Effector memory CD8-positive, alpha-beta T cell (primary cell): ENCODE measurements at regions not wholly inside any gene's neighbourhood (a gene's known extent, or its start where the extent isn't known, plus 50 kb on each side); places are given as distances from the start of the nearest gene placed in this dataset.
"Not testable (repeated sequence)": the region's sequence is repeated elsewhere in the genome, so short reads cannot be mapped to it uniquely, and the experiment has no call there.

ENCODE experiments used
- ATAC-seq: fragments of 150-1000 bp; cut with Tn5 transposase; replicated peaks from 2 replicates; pipeline ENCODE4 v1.10.0; 2021; ENCODE audit warnings: mild to moderate bottlenecking, moderate library complexity
- DNase-seq, 3 experiments: peaks; one replicate each; pipeline ENCODE4 v3.0.0; 2021
- H3K27ac Mint-ChIP-seq, 2 donors: one replicate each; pipeline ENCODE4 v1.8.0; 2022; ENCODE audit warnings: mild to moderate bottlenecking in 2 of 2, mixed read lengths in 2 of 2, moderate library complexity in 2 of 2
- H3K27me3 Mint-ChIP-seq, 2 donors: one replicate each; pipeline ENCODE4 v1.8.0; 2022; ENCODE audit warnings: mixed read lengths in 2 of 2
- H3K36me3 Mint-ChIP-seq: one replicate; pipeline ENCODE4 v1.8.0; 2022; ENCODE audit warnings: mild to moderate bottlenecking, moderate library complexity, mixed read lengths; ENCODE audit not compliant: insufficient read depth
- H3K4me1 Mint-ChIP-seq, 2 donors: one replicate each; pipeline ENCODE4 v1.8.0; 2022; ENCODE audit warnings: low read depth in 2 of 2, mixed read lengths in 2 of 2
- H3K4me3 Mint-ChIP-seq, 2 donors: one replicate each; pipeline ENCODE4 v1.8.0; 2022; ENCODE audit warnings: mild to moderate bottlenecking in 2 of 2, mixed read lengths in 2 of 2, moderate library complexity in 2 of 2
- H3K9me3 Mint-ChIP-seq, 2 donors: one replicate each; pipeline ENCODE4 v1.8.0; 2022; ENCODE audit warnings: mixed read lengths in 2 of 2

DNA sequence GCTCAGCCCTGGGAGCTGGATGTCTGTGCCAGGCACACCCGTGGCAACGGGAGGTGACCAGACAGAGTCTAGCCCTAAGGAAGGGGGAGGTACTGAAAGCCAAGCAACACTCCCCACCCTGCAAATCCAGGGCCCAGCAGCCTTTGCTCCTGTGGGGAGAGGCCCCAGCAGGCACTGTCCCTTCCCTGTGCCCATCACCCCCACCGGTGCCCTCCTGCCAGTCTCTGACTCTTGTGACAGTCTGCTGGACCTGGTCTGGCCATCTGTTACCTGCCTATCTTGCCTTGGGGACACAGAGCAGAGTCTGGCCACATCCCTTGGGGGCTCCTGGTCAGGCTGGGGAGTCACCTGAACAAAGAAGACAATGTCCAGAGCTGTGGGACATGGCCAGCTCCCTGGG lies 520.2 kb downstream of the TP53TG3F start:
- H3K4me3 Mint-ChIP-seq: not testable (repeated sequence)

DNA sequence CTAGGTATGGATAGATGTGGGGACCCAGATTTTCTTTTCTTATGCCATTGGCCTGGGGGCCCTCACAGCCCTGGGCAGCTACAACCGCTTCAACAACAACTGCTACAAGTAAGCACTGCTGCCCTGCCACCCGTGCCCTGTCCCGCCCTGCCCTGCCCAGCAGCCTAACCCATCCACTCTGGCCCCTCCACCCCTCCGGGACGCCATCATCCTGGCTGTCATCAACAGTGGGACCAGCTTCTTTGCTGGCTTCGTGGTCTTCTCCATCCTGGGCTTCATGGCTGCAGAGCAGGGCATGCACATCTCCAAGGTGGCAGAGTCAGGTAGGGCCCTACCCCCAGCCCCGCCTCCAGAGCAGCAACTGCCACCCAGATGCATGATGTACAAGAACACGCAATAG lies 521.3 kb downstream of the TP53TG3F start:
- ATAC-seq, H3K27me3 Mint-ChIP-seq, H3K36me3 Mint-ChIP-seq, DNase-seq, H3K27ac Mint-ChIP-seq, H3K4me1 Mint-ChIP-seq, H3K9me3 Mint-ChIP-seq, H3K4me3 Mint-ChIP-seq: not testable (repeated sequence)

More for the DNA sequence above, 520.2 kb downstream of the TP53TG3F start:
- not testable (repeated sequence) for H3K36me3 Mint-ChIP-seq, H3K9me3 Mint-ChIP-seq, H3K4me1 Mint-ChIP-seq, H3K27me3 Mint-ChIP-seq, DNase-seq, H3K27ac Mint-ChIP-seq, ATAC-seq

DNA sequence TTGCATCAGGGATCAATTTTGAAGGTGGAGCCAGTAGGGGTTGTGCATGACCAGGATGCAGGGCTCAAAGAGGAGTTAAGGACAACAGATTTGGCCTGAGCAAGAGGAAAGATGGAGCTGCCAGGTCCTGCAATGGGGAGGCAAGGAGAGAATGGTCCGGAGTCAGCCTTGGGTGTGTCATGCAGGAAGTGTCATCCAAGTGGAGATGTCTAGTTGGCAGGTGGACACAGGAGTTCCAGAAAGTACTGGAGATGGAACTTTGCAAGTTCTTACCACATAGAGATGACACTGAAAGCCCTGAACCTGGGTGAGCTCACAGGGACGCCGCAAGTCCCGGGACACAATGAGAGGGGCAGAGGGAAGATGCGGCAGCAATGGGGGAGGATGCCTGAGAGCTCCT lies 525.0 kb downstream of the TP53TG3F start:
- not testable (repeated sequence) for H3K36me3 Mint-ChIP-seq, H3K27me3 Mint-ChIP-seq, H3K4me1 Mint-ChIP-seq, H3K9me3 Mint-ChIP-seq, H3K27ac Mint-ChIP-seq, ATAC-seq, DNase-seq, H3K4me3 Mint-ChIP-seq

DNA sequence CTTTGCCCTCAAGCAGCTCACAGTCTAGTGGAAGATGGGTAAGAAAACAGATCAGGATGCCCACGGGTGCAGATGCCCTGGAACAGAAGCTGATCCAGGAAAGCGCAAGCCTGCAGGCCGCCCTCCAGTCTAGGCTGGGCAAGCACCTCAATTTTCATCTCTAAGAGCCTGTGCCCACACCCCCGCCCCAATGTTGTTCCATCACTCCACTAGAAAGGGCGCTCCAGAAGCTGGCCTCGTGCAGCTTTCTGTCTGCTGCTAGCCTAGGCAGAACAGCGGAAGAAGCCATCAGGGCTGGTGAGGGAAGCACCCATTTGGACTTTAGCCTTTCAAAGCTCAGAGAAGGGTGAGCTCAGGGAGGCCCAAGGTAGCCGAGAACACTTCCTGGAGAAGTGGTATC lies 527.1 kb downstream of the TP53TG3F start:
- ATAC-seq: not testable (repeated sequence)

GRCh38 chr16:33987348-33987963 lies 528.0 kb downstream of the TP53TG3F start:
- H3K4me1 Mint-ChIP-seq, H3K27ac Mint-ChIP-seq: not testable (repeated sequence)

More for the DNA sequence above, 527.1 kb downstream of the TP53TG3F start:
- H3K4me1 Mint-ChIP-seq, H3K27me3 Mint-ChIP-seq, H3K9me3 Mint-ChIP-seq, H3K27ac Mint-ChIP-seq, H3K4me3 Mint-ChIP-seq, DNase-seq, H3K36me3 Mint-ChIP-seq: not testable (repeated sequence)

DNA sequence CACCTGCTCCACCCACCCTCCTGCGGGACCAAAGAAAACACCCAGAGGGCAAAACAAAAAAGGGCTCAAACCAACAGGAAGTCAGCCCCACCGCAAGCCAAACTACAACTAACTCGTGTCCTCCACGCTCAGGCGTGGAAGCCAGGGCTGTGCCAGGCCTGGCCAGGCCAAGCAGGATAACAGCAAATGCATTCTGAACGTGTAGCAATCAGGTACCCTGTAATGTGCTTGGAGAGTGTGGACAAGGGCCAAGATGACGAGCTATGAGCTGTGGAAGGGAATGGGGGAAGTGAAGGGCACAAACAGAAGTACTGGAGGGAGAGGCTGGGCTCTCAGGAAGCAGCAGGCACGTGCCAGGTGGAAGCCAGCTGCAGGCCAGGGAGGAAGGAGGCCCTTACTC lies 528.6 kb downstream of the TP53TG3F start:
- not testable (repeated sequence) for H3K36me3 Mint-ChIP-seq, H3K4me1 Mint-ChIP-seq, H3K9me3 Mint-ChIP-seq, H3K27ac Mint-ChIP-seq, H3K27me3 Mint-ChIP-seq, H3K4me3 Mint-ChIP-seq, DNase-seq, ATAC-seq

More at GRCh38 chr16:33987348-33987963, 528.0 kb downstream of the TP53TG3F start:
- H3K36me3 Mint-ChIP-seq, DNase-seq, H3K9me3 Mint-ChIP-seq, H3K4me3 Mint-ChIP-seq, ATAC-seq, H3K27me3 Mint-ChIP-seq: not testable (repeated sequence)

DNA sequence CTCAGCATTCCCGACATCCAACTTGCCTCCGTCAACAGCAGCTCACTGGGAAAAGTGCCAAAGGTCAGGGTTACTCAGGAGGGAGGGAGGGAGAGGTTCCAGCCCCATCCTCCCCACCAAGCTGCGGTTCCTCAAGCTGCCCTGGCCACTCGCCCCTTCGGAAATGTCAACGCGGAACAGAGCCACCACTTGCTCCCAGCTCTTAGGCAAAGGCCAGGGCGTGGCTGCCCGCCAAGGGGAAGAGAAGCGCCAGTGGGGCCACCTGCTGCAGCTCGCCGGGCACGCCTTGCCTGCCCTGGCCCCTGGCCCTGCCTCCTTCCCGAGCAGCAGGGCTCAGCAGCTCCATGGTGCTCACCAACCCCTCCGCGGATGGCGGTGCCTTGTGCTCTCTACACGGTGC lies 531.1 kb downstream of the TP53TG3F start:
- not testable (repeated sequence) for H3K27me3 Mint-ChIP-seq, H3K4me1 Mint-ChIP-seq, H3K27ac Mint-ChIP-seq, ATAC-seq, H3K4me3 Mint-ChIP-seq, DNase-seq, H3K9me3 Mint-ChIP-seq, H3K36me3 Mint-ChIP-seq

DNA sequence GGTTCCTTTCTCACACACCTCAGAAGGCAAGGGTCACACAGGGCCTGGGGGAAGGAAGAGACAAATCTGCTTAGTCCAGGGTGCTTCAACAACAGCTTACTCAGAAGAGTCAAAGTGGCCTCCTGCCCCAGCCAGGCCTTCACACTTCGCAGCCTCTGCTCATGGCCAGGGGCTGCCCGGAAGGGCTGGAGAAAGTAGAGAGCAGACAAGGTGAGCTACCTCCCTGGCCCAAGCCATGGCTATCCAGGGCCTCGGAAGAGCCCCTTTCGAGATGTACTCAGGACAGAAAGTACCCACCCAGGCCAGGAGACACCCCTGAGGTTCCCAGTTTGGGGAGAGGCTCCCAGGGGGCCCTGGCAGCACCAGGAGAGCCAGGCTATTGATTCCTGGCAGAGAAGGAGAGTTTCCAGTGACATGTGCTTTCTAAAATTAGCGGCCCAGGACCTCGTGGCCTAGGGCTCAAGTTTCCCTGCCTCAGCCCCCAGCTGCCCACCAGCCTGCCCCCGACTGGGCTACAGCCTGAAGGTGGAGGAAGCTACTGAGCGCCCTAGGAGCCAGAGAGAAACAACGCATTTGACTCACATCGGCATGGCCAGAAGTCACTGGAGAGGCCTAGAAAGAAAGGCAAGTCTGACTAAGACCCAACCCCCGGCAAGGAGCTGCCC lies 533.2 kb downstream of the TP53TG3F start:
- not testable (repeated sequence) for H3K4me1 Mint-ChIP-seq, H3K9me3 Mint-ChIP-seq, H3K36me3 Mint-ChIP-seq, H3K4me3 Mint-ChIP-seq, DNase-seq, ATAC-seq, H3K27ac Mint-ChIP-seq, H3K27me3 Mint-ChIP-seq

GRCh38 chr16:33994207-33994606 lies 534.8 kb downstream of the TP53TG3F start:
- not testable (repeated sequence) for H3K27me3 Mint-ChIP-seq, H3K36me3 Mint-ChIP-seq, H3K4me1 Mint-ChIP-seq, H3K9me3 Mint-ChIP-seq, DNase-seq, ATAC-seq, H3K4me3 Mint-ChIP-seq, H3K27ac Mint-ChIP-seq

DNA sequence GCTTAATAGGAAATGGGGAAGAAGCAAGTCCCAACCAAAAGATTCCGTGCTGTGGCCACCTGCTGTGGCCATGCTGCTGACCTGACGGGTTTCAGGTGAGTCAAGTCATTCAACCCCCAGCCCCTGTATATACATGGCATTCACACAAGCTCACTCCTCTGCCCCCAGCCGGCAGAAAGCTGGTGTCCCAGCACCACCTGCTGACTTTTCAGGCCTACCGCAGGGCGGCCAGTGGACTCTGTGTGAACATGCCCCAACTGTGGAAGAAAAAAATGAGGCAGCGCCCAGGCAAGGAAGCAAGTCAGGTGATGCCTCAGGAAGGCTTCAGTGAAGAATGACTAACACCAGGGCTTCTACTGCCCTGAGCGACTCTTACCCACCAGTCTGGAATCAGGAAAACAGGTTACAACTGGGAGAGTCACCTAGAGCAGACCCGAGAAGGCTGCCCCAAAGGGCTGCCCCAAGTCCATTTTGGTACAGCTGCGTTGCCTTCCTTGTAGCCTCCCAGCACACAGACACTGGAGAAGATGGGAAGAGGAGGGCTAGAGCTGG lies 536.5 kb downstream of the TP53TG3F start:
- H3K4me3 Mint-ChIP-seq, H3K4me1 Mint-ChIP-seq, DNase-seq, ATAC-seq, H3K27ac Mint-ChIP-seq, H3K27me3 Mint-ChIP-seq, H3K36me3 Mint-ChIP-seq, H3K9me3 Mint-ChIP-seq: not testable (repeated sequence)

DNA sequence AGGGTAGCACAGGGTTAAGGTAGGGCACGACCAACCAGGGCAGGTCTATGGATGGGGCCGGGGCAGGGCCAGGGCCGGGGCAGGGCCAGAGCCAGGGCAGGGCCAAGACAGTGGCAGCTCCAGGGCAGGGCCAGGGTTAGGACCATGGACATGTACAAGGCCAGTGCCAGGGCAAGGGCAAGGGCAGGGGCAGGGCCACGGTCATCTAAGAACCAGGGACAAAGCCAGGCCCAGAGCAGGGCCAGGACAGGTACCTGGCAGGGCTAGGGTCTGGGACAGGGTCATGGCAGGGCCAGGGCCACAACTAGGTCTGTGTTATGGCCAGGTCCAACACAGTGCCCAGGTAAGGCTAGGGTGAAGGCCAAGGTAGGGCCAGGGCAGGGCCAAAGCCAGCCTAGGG lies 541.8 kb downstream of the TP53TG3F start:
- not testable (repeated sequence) for ATAC-seq, DNase-seq, H3K9me3 Mint-ChIP-seq

DNA sequence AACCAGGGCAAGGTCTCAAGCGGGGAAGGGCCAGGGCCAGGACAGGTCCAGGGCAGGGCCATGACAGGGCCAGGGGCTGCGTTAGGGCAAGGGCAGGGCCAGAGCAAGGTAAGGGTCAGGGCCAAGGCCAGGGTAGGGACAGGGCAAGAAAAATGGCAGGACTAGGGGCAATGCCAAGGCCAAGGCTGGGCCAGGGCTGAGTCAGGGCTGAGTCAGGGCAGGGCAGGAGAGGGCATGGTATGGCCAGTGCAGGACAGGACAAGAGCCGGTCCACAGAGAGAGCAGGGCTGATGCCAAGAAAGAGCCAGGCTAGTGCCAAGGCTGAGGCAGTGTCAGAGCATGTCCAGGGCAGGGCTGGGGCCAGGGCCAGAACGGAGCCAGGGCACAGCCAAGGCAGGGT lies 542.5 kb downstream of the TP53TG3F start:
- H3K4me3 Mint-ChIP-seq, DNase-seq, H3K27ac Mint-ChIP-seq, ATAC-seq, H3K9me3 Mint-ChIP-seq, H3K36me3 Mint-ChIP-seq, H3K4me1 Mint-ChIP-seq, H3K27me3 Mint-ChIP-seq: not testable (repeated sequence)

More for the DNA sequence above, 541.8 kb downstream of the TP53TG3F start:
- H3K36me3 Mint-ChIP-seq, H3K27ac Mint-ChIP-seq, H3K27me3 Mint-ChIP-seq, H3K4me3 Mint-ChIP-seq, H3K4me1 Mint-ChIP-seq: not testable (repeated sequence)

DNA sequence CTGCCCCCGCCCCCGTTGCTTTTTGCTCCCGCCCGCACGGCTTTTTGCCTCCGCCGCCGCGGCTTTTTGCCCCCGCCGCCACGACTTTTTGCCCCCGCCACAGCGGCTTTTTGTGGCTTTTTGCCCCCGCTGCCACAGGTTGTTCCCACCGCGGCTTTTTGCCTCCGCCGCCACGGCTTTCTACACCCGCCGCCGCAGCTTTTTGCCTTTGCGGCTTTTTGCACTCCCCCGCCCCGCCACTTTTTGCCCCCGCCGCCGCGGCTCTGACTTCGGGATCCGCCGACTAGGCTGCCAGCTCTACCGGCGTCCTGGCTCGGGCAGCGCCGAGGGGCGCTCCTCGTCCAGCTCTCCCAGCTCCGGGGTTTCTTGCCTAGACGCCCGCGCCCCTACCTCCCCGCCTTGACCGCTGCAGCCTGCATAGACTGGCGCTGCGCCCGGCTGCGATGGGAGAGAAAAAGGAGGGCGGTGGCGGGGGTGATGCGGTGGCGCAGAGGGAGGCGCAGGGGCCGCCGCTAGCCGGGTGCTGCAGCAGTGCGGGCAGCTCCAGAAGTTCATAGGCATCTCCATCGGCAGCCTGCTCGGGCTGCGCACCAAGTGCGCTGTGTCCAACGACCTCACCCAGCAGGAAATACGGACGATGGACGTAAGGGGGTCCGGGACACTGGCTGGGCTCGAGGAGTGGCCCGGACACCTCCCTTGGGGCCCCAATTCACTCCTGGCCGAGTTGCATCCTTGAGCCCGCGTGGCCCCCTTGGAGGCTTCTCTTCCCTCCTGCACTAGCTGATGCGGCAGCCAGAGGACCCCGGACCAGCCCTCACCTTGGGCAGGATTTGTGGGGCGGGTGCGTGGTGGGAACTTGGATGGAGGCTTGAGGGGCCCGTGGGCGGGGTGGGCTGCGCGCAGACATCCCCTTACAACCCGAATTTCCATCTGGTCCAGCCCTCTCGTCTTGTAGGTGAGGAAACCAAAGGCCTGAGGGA lies 555.7 kb downstream of the TP53TG3F start:
- ATAC-seq, H3K36me3 Mint-ChIP-seq, H3K27ac Mint-ChIP-seq, DNase-seq, H3K4me1 Mint-ChIP-seq, H3K27me3 Mint-ChIP-seq, H3K4me3 Mint-ChIP-seq: not testable (repeated sequence)
- peaks cover 4 to 14% of the 10 kb centered on the region in 2 donors for H3K9me3 Mint-ChIP-seq
